Left cardiac atrium (tissue), 4 donors: ENCODE measurements at regions not wholly inside any gene's neighbourhood (a gene's known extent, or its start where the extent isn't known, plus 50 kb on each side); places are given as distances from the start of the nearest gene placed in this dataset.

Experiments
- ATAC-seq, 2 donors: fragments of 200-7000 bp; cut with Tn5 transposase; one replicate each; pipeline ENCODE4 v1.9.1; 2020; ENCODE audit warnings: mild to moderate bottlenecking in 2 of 2, moderate library complexity in 2 of 2
- DNase-seq: peaks from one replicate; pipeline ENCODE4 v3.0.0-alpha.2; 2020
- intact Hi-C, 2 donors: fragments of 100-400 bp; cut with DNase I; formaldehyde crosslinking; loops; one replicate each; pipeline versions ENCODE4 v1.14.1 to v1.15.1; 2022 to 2023
- donor health status: DM: no; HTN: yes; CAD: no.
- donor health status: DM: no; HTN: yes; CAD: no; lungs with severe emphysema.
- donor health status: DM: yes; HTN: yes; CAD: no.
- donor health status: Dilated cardiomyopathy.

- DNase-seq (no peak), ATAC-seq (no peak)
- intact Hi-C loops = no loop called here
Observed at GRCh38 chr11:80532633-80533232, 1091.9 kb upstream of the TENM4 start.

GRCh38 chr11:80529726-80530125, 1088.9 kb upstream of the TENM4 start:
- DNase-seq (no peak), ATAC-seq (no peak)
- intact Hi-C loops = no loop called here

DNA sequence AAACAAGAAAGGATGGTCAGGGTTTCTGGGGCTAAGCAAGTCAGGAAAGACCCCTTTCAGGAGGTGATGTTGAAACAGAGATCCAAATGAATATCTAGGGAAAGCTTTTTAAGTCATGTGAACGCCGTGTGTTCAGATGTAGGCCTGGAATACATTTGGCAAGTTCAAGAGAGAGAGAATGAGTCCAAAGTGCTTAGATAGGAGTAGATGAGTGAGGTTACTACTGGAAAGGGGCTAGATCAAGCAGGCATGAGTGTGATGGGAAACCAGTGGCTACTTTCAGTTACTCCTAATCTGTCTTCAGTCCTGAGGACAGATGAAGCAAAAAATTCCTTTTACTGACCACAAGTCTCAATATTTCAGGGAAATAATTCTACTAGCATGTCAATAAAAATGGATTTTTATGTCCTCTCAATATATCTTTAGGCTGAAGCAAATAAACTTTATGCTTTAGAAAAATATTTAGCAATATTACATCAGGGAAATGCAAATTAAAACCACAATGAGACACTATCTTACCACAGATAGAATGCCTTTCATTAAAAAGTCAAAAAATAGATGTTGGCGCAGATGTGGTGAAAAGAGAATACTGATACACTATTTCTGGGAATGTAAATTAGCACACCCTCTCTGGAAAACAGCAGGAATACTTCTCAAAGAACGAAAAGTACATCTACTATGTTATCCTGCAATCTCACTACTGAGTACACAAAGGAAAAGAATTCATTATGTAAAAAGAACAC, 1085.0 kb upstream of the TENM4 start:
- ATAC-seq (no peak), DNase-seq (no peak)
- intact Hi-C loops = no loop called here

DNA sequence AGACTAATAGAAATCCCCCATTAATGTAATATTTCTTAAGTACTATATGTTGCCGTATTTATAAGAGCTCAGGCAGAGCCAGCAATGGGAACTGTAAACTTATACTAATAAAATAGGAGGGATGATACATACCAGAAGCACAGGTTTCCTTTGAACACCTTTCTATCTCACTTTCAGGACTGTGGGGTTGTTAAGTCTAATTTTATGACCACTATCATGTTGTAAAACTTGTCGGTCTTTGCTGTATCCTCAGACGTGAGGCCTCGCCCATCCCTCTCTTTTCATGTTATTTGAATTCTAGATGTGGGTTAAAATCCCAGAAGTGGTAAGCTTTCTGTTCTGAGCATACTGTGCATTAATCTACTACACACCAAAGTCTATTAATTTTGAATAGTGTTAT, 1083.5 kb upstream of the TENM4 start:
- ATAC-seq = no peak
- no peak for DNase-seq
- intact Hi-C loops = no loop called here

DNA sequence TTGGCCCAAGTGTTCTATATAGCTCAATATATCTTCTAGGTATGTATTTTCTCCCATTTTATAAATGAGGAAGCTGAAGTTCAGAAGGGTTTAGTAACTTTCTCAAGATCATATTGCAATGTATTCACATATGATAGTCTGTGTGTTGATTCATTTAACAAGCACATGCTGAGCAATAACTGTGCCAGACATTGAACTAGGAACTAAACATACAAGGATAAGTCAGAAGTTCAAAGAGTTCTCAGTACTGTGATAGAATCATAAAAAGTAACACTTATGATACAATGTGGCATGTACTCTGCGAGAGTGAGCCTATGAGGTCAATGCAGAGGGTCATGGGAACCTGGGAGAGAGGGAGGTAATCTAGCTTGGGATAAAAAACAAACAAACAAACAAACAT, 1082.2 kb upstream of the TENM4 start:
- ATAC-seq (no peak), DNase-seq (no peak)
- intact Hi-C loops = no loop called here

GRCh38 chr11:80521592-80521991, 1080.8 kb upstream of the TENM4 start:
- intact Hi-C loops = no loop called here
- no peak for ATAC-seq
- DNase-seq = no peak

DNA sequence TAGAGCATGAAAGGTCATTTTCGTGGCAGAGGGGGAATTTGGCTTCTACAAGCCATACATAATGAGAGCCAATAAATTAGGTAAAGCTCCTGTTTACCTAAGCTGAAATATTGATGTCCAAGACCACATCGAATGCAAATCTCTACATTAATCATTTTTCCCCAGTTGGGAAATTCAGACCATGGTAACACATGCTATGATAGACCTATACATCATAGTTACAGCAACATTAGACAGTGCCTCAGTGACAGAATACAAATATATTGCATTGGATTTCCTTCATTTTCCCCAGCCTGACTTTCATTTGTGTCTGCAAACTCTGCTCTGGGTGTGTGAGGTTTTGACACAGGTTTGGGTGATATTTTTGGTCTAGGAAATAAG, 1079.7 kb upstream of the TENM4 start:
- intact Hi-C loops = no loop called here

GRCh38 chr11:80519596-80520506, 1079.0 kb upstream of the TENM4 start:
- intact Hi-C loops = no loop called here
- ATAC-seq = peak in 1 of 2 donors; percentile 88
- no peak for DNase-seq

More for the DNA sequence above, 1079.7 kb upstream of the TENM4 start:
- DNase-seq = no peak
- no peak for ATAC-seq

DNA sequence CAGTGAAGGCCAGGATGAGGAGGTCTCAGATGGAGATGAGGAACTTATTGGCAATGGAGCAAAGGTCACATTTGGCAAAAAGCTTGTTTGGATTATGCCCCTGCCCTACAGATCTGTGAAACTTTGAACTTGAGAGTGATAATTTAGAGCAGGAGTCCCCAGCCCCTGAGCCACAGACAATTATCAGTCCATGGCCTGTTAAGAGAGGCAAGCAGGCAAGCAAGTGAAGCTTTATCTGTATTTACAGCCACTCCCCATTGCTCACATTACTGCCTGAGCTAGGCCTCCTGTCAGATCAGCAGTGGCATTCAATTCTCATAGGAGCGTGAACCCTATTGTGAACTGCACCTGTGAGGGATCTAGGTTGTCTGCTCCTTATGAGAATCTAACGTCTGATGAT, 1076.9 kb upstream of the TENM4 start:
- intact Hi-C loops = no loop called here
- DNase-seq (no peak), ATAC-seq (no peak)

- ATAC-seq (no peak), DNase-seq (no peak)
- intact Hi-C loops = no loop called here
Observed at GRCh38 chr11:80515097-80515496, 1074.3 kb upstream of the TENM4 start.

DNA sequence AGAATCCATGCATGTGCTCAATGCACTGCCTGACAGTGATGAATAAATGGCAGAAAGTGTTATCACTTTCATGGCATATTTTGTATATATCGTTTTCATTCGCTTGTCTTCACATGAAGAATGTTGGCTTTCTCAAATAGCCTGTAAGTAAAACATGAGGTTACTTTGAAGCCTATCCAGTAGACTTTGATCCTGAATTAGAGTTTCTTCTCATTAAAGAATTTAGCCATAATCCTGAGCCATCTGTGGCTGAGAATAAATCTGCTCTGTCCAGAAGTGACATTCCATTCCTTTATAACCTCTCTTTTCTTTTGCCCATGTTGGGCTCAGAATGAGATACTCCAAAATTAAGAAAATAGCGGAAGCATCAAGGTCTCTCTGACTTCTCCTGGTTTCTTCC, 1071.7 kb upstream of the TENM4 start:
- DNase-seq (no peak), ATAC-seq (no peak)
- intact Hi-C loops = no loop called here

DNA sequence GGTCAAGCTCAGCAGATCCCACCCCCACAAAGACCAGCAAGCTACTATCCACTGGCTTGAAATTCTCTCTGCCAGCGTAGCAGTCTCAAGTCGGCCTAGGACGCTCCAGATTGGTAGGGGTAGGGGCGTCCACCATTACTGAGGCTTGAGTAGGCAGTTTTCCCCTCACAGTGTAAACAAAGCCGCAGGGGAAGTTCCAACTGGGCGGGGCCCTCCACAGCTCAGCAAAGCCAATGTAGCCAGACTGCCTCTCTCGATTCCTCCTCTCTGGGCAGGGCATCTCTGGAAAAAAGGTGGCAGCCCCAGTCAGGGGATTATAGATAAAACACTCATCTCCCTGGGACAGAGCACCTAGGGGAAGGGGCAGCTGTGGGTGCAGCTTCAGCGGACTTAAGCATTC, 1064.9 kb upstream of the TENM4 start:
- no peak for DNase-seq
- intact Hi-C loops = no loop called here
- ATAC-seq = no peak

DNA sequence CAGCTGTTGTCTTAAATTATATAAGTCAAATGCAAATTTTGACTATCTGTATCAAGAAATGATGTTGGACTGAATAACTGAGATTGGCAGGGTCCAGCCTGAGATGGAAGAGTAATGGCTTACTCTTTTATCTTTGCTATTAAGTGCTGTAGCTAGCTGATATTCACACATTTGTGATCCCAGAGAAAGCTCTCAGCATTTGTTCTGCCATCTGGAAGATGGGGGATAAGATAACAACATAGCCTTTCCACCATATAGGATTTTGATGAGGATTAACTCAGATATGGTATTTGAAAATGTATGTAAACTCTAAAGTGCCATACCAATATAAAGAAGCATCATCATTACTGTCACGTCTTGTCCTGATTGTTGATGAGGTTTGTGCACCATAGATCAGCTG, 1063.2 kb upstream of the TENM4 start:
- no peak for ATAC-seq
- no peak for DNase-seq
- intact Hi-C loops = no loop called here

DNA sequence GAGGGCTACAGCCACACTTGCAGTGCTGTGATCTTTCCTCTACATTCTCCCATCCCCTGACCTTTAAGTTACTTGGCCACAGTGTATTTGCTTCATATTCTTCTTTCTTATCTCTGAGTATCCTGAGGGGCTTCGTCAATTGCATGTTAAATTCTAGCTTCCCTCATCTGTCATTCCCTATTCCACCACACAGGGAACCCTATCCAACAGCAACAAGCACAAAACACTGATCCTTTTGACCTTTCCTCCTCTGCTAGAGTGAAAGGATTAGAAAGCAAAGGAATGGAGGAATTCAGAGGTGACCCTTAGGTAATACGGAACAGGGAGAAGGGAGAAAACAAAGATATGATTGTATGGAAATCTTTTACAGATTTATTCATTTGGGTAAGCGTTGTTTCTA, 1061.7 kb upstream of the TENM4 start:
- DNase-seq = no peak
- ATAC-seq = no peak
- intact Hi-C loops = no loop called here

DNA sequence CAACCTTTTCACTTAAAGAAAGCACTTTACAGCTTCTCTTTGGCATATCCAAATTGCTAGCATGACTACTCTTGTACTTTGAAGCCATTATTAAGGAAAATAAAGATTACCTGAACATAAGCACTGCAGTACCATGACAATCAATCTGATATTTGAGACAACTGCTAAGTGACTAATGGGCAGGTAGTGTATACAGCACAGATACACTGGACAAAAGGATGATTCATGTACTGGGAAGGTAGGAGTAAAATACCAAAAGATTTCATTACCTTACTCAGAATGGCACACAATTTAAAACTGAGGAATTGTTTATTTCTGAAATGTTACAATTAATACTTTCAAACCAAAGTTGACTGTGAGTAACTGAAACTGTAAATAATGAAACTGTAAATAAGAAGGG, 1054.3 kb upstream of the TENM4 start:
- ATAC-seq = no peak
- DNase-seq = no peak
- intact Hi-C loops = no loop called here

- ATAC-seq (no peak), DNase-seq (no peak)
- intact Hi-C loops = no loop called here
Observed at GRCh38 chr11:80487952-80488351, 1047.1 kb upstream of the TENM4 start.

GRCh38 chr11:80486678-80487077, 1045.8 kb upstream of the TENM4 start:
- ATAC-seq (no peak), DNase-seq (no peak)
- intact Hi-C loops = no loop called here

GRCh38 chr11:80477178-80477577, 1036.3 kb upstream of the TENM4 start:
- ATAC-seq (peak in 1 of 2 donors; percentile 80), DNase-seq (no peak)
- intact Hi-C loops = no loop called here

GRCh38 chr11:80473562-80473961, 1032.7 kb upstream of the TENM4 start:
- DNase-seq (no peak), ATAC-seq (no peak)
- intact Hi-C loops = no loop called here

DNA sequence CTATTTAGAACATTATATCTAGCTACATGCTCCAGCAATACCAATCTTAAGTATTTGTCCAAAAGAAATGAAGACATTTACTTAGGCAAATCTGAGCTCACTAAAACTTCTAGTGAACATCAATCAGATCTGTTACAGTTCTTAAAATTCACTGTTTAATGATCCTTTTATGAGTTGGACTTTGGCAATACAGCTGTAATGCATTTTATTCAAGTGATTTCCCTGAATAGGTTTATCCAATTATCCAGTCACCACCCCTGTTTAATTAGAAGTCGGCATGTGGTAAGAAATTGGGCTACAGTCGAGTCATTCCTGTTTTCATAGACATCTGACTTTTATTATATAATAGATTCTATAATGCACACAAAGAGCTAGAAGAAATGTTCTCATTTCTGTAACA, 1029.0 kb upstream of the TENM4 start:
- ATAC-seq (no peak), DNase-seq (no peak)
- intact Hi-C loops = no loop called here
